ENCODE measurements at regions not wholly inside any gene's neighbourhood (a gene's known extent, or its start where the extent isn't known, plus 50 kb on each side); places are given as distances from the start of the nearest gene placed in this dataset.

DNA sequence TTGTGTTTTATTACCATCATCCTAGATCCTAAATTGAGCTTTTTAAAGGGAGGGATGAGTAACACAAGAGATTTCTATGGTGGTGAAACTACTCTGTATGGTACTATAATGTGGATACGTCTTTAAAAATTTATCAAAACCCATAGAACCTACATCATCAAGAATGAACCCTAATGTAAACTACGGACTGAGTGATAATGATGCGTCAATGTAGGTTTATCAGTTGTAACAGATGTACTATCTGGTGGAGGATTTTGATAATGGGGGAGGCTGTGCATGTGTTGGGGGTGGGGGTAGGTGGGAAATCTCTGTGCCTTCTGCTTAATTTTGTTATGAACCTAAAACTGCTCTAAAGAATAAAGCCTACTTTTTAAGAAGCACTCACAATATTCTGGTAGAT is 724.1 kb upstream of the SOX9 start:
- no peak for DNase-seq (ENCODE audit: low spot score)
- Histone ChIP-seq H3K27me3 (ENCODE audit: control insufficient read depth in 4 of 4, insufficient read depth in 4 of 4, low read length in 3 of 4) (no peaks in the 10 kb centered on the region), H3K36me3 (ENCODE audit: control insufficient read depth in 4 of 4, insufficient read depth in 3 of 4, low read depth in 1 of 4, low read length in 3 of 4) (no peaks in the 10 kb centered on the region), H3K27ac (ENCODE audit: low read depth in 1 of 2, low read length in 2 of 2) (no peak overlapping the region), H3K4me1 (ENCODE audit: control insufficient read depth in 4 of 4, insufficient read depth in 4 of 4, low read length in 3 of 4) (no peaks in the 10 kb centered on the region), H3K9me3 (ENCODE audit: control insufficient read depth in 4 of 4, low read length in 3 of 4) (no peaks in the 10 kb centered on the region), H3K9ac (ENCODE audit: low read depth in 1 of 2, low read length in 2 of 2) (no peak overlapping the region), H3K4me3 (ENCODE audit: low read depth in 1 of 3, low read length in 3 of 3) (no peak overlapping the region)
- TF ChIP-seq, protein P1, sequence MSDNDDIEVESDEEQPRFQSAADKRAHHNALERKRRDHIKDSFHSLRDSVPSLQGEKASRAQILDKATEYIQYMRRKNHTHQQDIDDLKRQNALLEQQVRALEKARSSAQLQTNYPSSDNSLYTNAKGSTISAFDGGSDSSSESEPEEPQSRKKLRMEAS (IDR thresholded peaks at IDR 0.05): no peak
- no peak for TF ChIP-seq GABPA (IDR thresholded peaks at IDR 0.05 in 1 of 2, conservative IDR thresholded peaks at IDR 0.05 in 1 of 2)
- no peak for TF ChIP-seq RXRA (IDR thresholded peaks at IDR 0.05)
- no peak for TF ChIP-seq NR2F2 (IDR thresholded peaks at IDR 0.05)
- TF ChIP-seq YY1 (IDR thresholded peaks at IDR 0.05): no peak
- TF ChIP-seq, protein P2, sequence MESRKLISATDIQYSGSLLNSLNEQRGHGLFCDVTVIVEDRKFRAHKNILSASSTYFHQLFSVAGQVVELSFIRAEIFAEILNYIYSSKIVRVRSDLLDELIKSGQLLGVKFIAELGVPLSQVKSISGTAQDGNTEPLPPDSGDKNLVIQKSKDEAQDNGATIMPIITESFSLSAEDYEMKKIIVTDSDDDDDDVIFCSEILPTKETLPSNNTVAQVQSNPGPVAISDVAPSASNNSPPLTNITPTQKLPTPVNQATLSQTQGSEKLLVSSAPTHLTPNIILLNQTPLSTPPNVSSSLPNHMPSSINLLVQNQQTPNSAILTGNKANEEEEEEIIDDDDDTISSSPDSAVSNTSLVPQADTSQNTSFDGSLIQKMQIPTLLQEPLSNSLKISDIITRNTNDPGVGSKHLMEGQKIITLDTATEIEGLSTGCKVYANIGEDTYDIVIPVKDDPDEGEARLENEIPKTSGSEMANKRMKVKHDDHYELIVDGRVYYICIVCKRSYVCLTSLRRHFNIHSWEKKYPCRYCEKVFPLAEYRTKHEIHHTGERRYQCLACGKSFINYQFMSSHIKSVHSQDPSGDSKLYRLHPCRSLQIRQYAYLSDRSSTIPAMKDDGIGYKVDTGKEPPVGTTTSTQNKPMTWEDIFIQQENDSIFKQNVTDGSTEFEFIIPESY (IDR thresholded peaks at IDR 0.05): no peak
- no peak for TF ChIP-seq FOXA1 (IDR thresholded peaks at IDR 0.05)
- TF ChIP-seq SP1 (IDR thresholded peaks at IDR 0.05): no peak
- TF ChIP-seq, protein P3, sequence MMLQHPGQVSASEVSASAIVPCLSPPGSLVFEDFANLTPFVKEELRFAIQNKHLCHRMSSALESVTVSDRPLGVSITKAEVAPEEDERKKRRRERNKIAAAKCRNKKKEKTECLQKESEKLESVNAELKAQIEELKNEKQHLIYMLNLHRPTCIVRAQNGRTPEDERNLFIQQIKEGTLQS (IDR thresholded peaks at IDR 0.05): no peak
- WGBS: 78% methylated on average over 3 of the region's 3 CpGs

DNA sequence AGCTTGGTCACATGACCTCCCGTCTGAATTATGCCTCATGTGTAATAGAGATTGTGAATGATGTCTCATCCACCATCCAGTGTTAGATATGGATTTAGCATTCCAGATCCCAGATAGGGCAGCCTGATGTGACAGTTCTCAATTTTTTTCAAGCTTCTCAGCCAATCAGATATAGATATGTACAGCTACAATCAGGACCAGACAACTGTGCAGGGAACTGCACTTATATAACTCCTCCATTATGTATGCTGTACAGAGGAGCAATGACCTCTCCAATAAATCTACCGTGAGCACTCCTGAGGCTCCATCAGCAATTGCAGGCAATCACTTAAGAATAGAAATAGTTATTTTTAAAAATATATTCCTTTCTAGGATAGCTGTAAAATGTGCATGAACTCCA is 722.8 kb upstream of the SOX9 start:
- Histone ChIP-seq H3K4me3 (ENCODE audit: low read depth in 1 of 3, low read length in 3 of 3) (no peak overlapping the region), H3K9me3 (ENCODE audit: control insufficient read depth in 4 of 4, low read length in 3 of 4) (no peaks in the 10 kb centered on the region), H3K36me3 (ENCODE audit: control insufficient read depth in 4 of 4, insufficient read depth in 3 of 4, low read depth in 1 of 4, low read length in 3 of 4) (no peaks in the 10 kb centered on the region), H3K9ac (ENCODE audit: low read depth in 1 of 2, low read length in 2 of 2) (no peak overlapping the region), H3K27me3 (ENCODE audit: control insufficient read depth in 4 of 4, insufficient read depth in 4 of 4, low read length in 3 of 4) (no peaks in the 10 kb centered on the region), H3K27ac (ENCODE audit: low read depth in 1 of 2, low read length in 2 of 2) (no peak overlapping the region), H3K4me1 (ENCODE audit: control insufficient read depth in 4 of 4, insufficient read depth in 4 of 4, low read length in 3 of 4) (no peaks in the 10 kb centered on the region)
- TF ChIP-seq FOXA2 (IDR thresholded peaks at IDR 0.05) (no peak), EGR1 (IDR thresholded peaks at IDR 0.05; ENCODE audit: low read depth in 2 of 2) (no peak), HNF4A (conservative IDR thresholded peaks at IDR 0.05) (no peak), RXRA (IDR thresholded peaks at IDR 0.05) (no peak), JUND (IDR thresholded peaks at IDR 0.05) (no peak)
- TF ChIP-seq, protein P1 (IDR thresholded peaks at IDR 0.05): no peak
- TF ChIP-seq, protein P4, sequence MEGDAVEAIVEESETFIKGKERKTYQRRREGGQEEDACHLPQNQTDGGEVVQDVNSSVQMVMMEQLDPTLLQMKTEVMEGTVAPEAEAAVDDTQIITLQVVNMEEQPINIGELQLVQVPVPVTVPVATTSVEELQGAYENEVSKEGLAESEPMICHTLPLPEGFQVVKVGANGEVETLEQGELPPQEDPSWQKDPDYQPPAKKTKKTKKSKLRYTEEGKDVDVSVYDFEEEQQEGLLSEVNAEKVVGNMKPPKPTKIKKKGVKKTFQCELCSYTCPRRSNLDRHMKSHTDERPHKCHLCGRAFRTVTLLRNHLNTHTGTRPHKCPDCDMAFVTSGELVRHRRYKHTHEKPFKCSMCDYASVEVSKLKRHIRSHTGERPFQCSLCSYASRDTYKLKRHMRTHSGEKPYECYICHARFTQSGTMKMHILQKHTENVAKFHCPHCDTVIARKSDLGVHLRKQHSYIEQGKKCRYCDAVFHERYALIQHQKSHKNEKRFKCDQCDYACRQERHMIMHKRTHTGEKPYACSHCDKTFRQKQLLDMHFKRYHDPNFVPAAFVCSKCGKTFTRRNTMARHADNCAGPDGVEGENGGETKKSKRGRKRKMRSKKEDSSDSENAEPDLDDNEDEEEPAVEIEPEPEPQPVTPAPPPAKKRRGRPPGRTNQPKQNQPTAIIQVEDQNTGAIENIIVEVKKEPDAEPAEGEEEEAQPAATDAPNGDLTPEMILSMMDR (IDR thresholded peaks at IDR 0.05; ENCODE audit: low read depth, low read length, missing input control): no peak
- DNase-seq (ENCODE audit: low spot score): no peak
- WGBS: 80% methylated on average over 2 of the region's 2 CpGs

DNA sequence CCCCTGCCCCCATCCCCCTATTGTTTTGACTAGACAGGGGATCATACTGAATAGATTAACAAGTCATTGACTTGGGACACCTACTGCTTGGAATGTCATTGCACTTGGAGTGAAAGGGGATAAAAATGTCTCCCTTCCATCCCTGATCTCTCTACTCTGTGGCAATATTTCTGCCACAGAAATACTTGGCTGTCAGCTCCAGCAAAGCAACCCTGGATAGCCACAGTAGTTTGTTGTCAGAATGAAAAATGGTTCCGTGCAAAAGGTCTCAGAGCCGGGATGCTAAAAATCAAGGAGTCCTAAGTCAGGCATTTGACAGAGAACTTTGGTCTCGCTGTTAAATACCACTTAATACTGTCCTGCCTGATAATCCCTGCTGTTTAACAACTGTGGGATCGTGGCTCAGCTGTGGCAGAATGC is 722.0 kb upstream of the SOX9 start:
- no peak for DNase-seq (ENCODE audit: low spot score)
- Histone ChIP-seq H3K9me3 (ENCODE audit: control insufficient read depth in 4 of 4, low read length in 3 of 4) (no peaks in the 10 kb centered on the region), H3K4me3 (ENCODE audit: low read depth in 1 of 3, low read length in 3 of 3) (no peak overlapping the region), H3K4me1 (ENCODE audit: control insufficient read depth in 4 of 4, insufficient read depth in 4 of 4, low read length in 3 of 4) (no peaks in the 10 kb centered on the region), H3K9ac (ENCODE audit: low read depth in 1 of 2, low read length in 2 of 2) (no peak overlapping the region), H3K27me3 (ENCODE audit: control insufficient read depth in 4 of 4, insufficient read depth in 4 of 4, low read length in 3 of 4) (no peaks in the 10 kb centered on the region), H3K36me3 (ENCODE audit: control insufficient read depth in 4 of 4, insufficient read depth in 3 of 4, low read depth in 1 of 4, low read length in 3 of 4) (no peaks in the 10 kb centered on the region), H3K27ac (ENCODE audit: low read depth in 1 of 2, low read length in 2 of 2) (no peak overlapping the region)
- 41% methylated on average over 4 of the region's 4 CpGs for WGBS
- TF ChIP-seq HNF4A (conservative IDR thresholded peaks at IDR 0.05): no peak
- no peak for TF ChIP-seq FOXA2 (IDR thresholded peaks at IDR 0.05)
- no peak for TF ChIP-seq RXRA (IDR thresholded peaks at IDR 0.05)
- no peak for TF ChIP-seq HNF4G (IDR thresholded peaks at IDR 0.05)
- no peak for TF ChIP-seq GABPA (IDR thresholded peaks at IDR 0.05 in 1 of 2, conservative IDR thresholded peaks at IDR 0.05 in 1 of 2)
- TF ChIP-seq, protein P3 (IDR thresholded peaks at IDR 0.05): no peak
- no peak for TF ChIP-seq FOXA1 (IDR thresholded peaks at IDR 0.05)
- TF ChIP-seq, protein P5, sequence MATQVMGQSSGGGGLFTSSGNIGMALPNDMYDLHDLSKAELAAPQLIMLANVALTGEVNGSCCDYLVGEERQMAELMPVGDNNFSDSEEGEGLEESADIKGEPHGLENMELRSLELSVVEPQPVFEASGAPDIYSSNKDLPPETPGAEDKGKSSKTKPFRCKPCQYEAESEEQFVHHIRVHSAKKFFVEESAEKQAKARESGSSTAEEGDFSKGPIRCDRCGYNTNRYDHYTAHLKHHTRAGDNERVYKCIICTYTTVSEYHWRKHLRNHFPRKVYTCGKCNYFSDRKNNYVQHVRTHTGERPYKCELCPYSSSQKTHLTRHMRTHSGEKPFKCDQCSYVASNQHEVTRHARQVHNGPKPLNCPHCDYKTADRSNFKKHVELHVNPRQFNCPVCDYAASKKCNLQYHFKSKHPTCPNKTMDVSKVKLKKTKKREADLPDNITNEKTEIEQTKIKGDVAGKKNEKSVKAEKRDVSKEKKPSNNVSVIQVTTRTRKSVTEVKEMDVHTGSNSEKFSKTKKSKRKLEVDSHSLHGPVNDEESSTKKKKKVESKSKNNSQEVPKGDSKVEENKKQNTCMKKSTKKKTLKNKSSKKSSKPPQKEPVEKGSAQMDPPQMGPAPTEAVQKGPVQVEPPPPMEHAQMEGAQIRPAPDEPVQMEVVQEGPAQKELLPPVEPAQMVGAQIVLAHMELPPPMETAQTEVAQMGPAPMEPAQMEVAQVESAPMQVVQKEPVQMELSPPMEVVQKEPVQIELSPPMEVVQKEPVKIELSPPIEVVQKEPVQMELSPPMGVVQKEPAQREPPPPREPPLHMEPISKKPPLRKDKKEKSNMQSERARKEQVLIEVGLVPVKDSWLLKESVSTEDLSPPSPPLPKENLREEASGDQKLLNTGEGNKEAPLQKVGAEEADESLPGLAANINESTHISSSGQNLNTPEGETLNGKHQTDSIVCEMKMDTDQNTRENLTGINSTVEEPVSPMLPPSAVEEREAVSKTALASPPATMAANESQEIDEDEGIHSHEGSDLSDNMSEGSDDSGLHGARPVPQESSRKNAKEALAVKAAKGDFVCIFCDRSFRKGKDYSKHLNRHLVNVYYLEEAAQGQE (IDR thresholded peaks at IDR 0.05): no peak
- TF ChIP-seq NR2F2 (IDR thresholded peaks at IDR 0.05): no peak
- no peak for TF ChIP-seq EGR1 (IDR thresholded peaks at IDR 0.05; ENCODE audit: low read depth in 2 of 2)

Measured in liver (tissue), 8 donors.